Testis (tissue), 2 donors: ENCODE measurements at regions not wholly inside any gene's neighbourhood (a gene's known extent, or its start where the extent isn't known, plus 50 kb on each side); places are given as distances from the start of the nearest gene placed in this dataset.

ENCODE experiments used
- DNase-seq: peaks from one replicate; pipeline ENCODE4 v3.0.0-alpha.2; 2019
- H3K27ac ChIP-seq, 2 donors: fragments of 200-600 bp; sonication (generic); one replicate each; pipeline ENCODE4 v1.5.1; 2019
- H3K27me3 ChIP-seq: fragments of 200-600 bp; sonication (generic); one replicate; pipeline ENCODE4 v1.5.1; 2019
- H3K36me3 ChIP-seq: fragments of 200-600 bp; sonication (generic); one replicate; pipeline ENCODE4 v1.5.1; 2017; ENCODE audit warnings: low read depth; ENCODE audit errors: missing control alignments
- H3K4me1 ChIP-seq: fragments of 200-600 bp; sonication (generic); one replicate; pipeline ENCODE4 v1.5.1; 2019
- H3K4me3 ChIP-seq, 2 donors: fragments of 200-600 bp; sonication (generic); one replicate each; pipeline ENCODE4 v1.5.1; 2017 to 2019
- H3K9me3 ChIP-seq: fragments of 200-600 bp; sonication (generic); one replicate; pipeline ENCODE4 v1.5.1; 2017
- CTCF ChIP-seq, 3 experiments: fragments of 450-650 bp in 2 of 3; fragments of 200-600 bp in 1 of 3; sonication (generic) in 1 of 3; IDR thresholded peaks; one replicate each; pipeline ENCODE4 v1.5.1; 2016 to 2019; ENCODE audit warnings: antibody characterized with exemption in 3 of 3, mild to moderate bottlenecking in 2 of 3, moderate library complexity in 1 of 3
- POLR2A ChIP-seq: fragments of 450-650 bp; IDR thresholded peaks from one replicate; pipeline ENCODE4 v1.6.1; 2017; ENCODE audit warnings: antibody characterized with exemption, mild to moderate bottlenecking, moderate library complexity
- WGBS, 2 donors: methylation state at CpG; one replicate each; pipeline ENCODE4 v1.1.5; 2018; 5-methylcytosine and 5-hydroxymethylcytosine counted together
- intact Hi-C: fragments of 100-400 bp; cut with DNase I; formaldehyde crosslinking; loops from one replicate; pipeline ENCODE4 v1.15.1; 2023; ENCODE audit warnings: low total_unique reads

DNA sequence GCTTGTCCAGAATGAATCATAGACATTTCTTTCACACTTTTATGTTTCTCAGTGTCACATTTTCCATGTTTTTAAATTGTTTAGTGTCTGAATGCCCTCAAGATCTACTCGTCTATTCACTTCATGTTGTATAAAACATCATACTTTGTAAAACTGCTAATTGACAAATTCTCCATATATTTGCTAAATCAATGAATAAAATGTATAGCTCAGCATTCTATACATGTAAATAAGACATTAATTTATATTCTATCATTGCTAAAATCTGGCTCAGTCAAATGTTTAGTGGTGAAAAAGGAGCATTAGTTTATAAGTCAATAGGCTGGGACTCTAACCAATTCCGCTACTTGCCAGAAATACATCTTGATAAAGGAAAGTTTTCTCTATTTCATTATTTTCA, 379.6 kb downstream of the NAF1 start:
- TF ChIP-seq CTCF (IDR thresholded peaks at IDR 0.05) (no peak), POLR2A (no peak)
- intact Hi-C loops, result no loop called here
- Histone ChIP-seq H3K27ac (no peak overlapping the region), H3K9me3 (no peaks in the 10 kb centered on the region), H3K27me3 (no peaks in the 10 kb centered on the region), H3K36me3 (no peaks in the 10 kb centered on the region), H3K4me1 (no peaks in the 10 kb centered on the region), H3K4me3 (no peak overlapping the region)
- whole genome bisulfite sequencing, 2 donors, result 84 to 94% methylated on average over 2 of the region's 2 CpGs
- no peak for DNase-seq

- H3K27me3 ChIP-seq, result no peaks in the 10 kb centered on the region
- no peak overlapping the region for H3K27ac ChIP-seq
- no peaks in the 10 kb centered on the region for H3K36me3 ChIP-seq
- H3K4me1 ChIP-seq, result no peaks in the 10 kb centered on the region
- intact Hi-C loops, result no loop called here
- WGBS, 2 donors, result 58 to 64% methylated on average over 7 of the region's 7 CpGs
- TF ChIP-seq POLR2A, result no peak
- no peak for TF ChIP-seq CTCF (IDR thresholded peaks at IDR 0.05)
- H3K9me3 ChIP-seq, result no peaks in the 10 kb centered on the region
- no peak for DNase-seq
- no peak overlapping the region for H3K4me3 ChIP-seq
These were observed 383.7 kb downstream of the NAF1 start for GRCh38 chr4:162782778-162783525.

GRCh38 chr4:162782096-162782777, 384.5 kb downstream of the NAF1 start:
- H3K4me3 ChIP-seq, result no peak overlapping the region
- no peaks in the 10 kb centered on the region for H3K9me3 ChIP-seq
- WGBS, 2 donors, result 54 to 79% methylated on average over 3 of the region's 3 CpGs
- no peak for DNase-seq
- intact Hi-C loops, result no loop called here
- no peaks in the 10 kb centered on the region for H3K27me3 ChIP-seq
- no peaks in the 10 kb centered on the region for H3K4me1 ChIP-seq
- TF ChIP-seq POLR2A, result no peak
- TF ChIP-seq CTCF (IDR thresholded peaks at IDR 0.05), result no peak
- no peak overlapping the region for H3K27ac ChIP-seq
- H3K36me3 ChIP-seq, result no peaks in the 10 kb centered on the region

GRCh38 chr4:162770761-162771490, 395.8 kb downstream of the NAF1 start:
- whole genome bisulfite sequencing, 2 donors, result 83 to 91% methylated on average over 1 of the region's 1 CpG
- no peak overlapping the region for H3K4me3 ChIP-seq
- H3K27ac ChIP-seq, result no peak overlapping the region
- H3K27me3 ChIP-seq, result no peaks in the 10 kb centered on the region
- H3K36me3 ChIP-seq, result no peaks in the 10 kb centered on the region
- no peaks in the 10 kb centered on the region for H3K4me1 ChIP-seq
- intact Hi-C loops, result no loop called here
- no peak for TF ChIP-seq POLR2A
- TF ChIP-seq CTCF (IDR thresholded peaks at IDR 0.05), result no peak
- H3K9me3 ChIP-seq, result no peaks in the 10 kb centered on the region
- no peak for DNase-seq
